OCI-LY7 (cell line): ENCODE measurements at regions not wholly inside any gene's neighbourhood (a gene's known extent, or its start where the extent isn't known, plus 50 kb on each side); places are given as distances from the start of the nearest gene placed in this dataset.

Experiments used
- BruUV-seq: library from RNA; stranded (reverse); fragments of 400-500 nt; replicated peaks from 2 replicates; lab custom pipeline; 2021; lab: Mats Ljungman, UMichigan
- CTCF ChIA-PET: fragments of 300-600 bp; sonication (Branson Sonifier 250); formaldehyde crosslinking; loops from one replicate; lab custom pipeline; 2022; ENCODE audit warnings: antibody characterized with exemption; ENCODE audit not compliant: unreplicated experiment; lab: Charles Lee
- POLR2A ChIA-PET: fragments of 300-600 bp; sonication (Branson Sonifier 250); formaldehyde crosslinking; loops from one replicate; lab custom pipeline; 2022; ENCODE audit warnings: antibody characterized with exemption; lab: Charles Lee
- DNase-seq: peaks from one replicate; pipeline ENCODE4 v3.0.0-alpha.2; 2015; ENCODE audit warnings: low spot score
- H2AFZ ChIP-seq: fragments of 200-600 bp; sonication (generic), shearing (Covaris generic); 2 replicates; pipeline ENCODE4 v1.6.1; 2014; ENCODE audit warnings: mild to moderate bottlenecking, antibody characterized with exemption, low read length, moderate library complexity
- H3K27ac ChIP-seq: fragments of 200-600 bp; sonication (generic); 2 replicates; pipeline ENCODE4 v1.5.1; 2014; ENCODE audit warnings: mixed run types, low read depth, mild to moderate bottlenecking, moderate library complexity, low read length, inconsistent platforms; ENCODE audit not compliant: poor library complexity, severe bottlenecking
- H3K36me3 ChIP-seq: fragments of 200-600 bp; sonication (generic); 2 replicates; pipeline ENCODE4 v1.6.1; 2014; ENCODE audit warnings: mild to moderate bottlenecking, antibody characterized with exemption, low read length, moderate library complexity, mixed read lengths; ENCODE audit not compliant: insufficient read depth
- H3K4me1 ChIP-seq: fragments of 200-600 bp; sonication (generic); 2 replicates; pipeline ENCODE4 v1.5.1; 2014; ENCODE audit warnings: mild to moderate bottlenecking, low read length; ENCODE audit not compliant: insufficient read depth, poor library complexity, severe bottlenecking
- H3K4me2 ChIP-seq: fragments of 200-600 bp; sonication (generic); 2 replicates; pipeline ENCODE4 v1.6.1; 2014; ENCODE audit warnings: mild to moderate bottlenecking, low read length
- H3K4me3 ChIP-seq: fragments of 200-600 bp; sonication (generic); 2 replicates; pipeline ENCODE4 v1.5.1; 2014; ENCODE audit warnings: mild to moderate bottlenecking, low read depth, low read length; ENCODE audit not compliant: poor library complexity, severe bottlenecking
- H3K79me2 ChIP-seq: fragments of 200-600 bp; sonication (generic); 2 replicates; pipeline ENCODE4 v1.6.1; 2016; ENCODE audit warnings: low read depth, mild to moderate bottlenecking, low read length, moderate library complexity, mixed read lengths; ENCODE audit not compliant: insufficient read depth
- H3K9me2 ChIP-seq: fragments of 200-600 bp; sonication (generic); 2 replicates; pipeline ENCODE4 v1.6.1; 2016; ENCODE audit warnings: mild to moderate bottlenecking, low read length, mixed read lengths; ENCODE audit not compliant: insufficient read depth
- H3K9me3 ChIP-seq: fragments of 200-600 bp; sonication (generic); 2 replicates; pipeline ENCODE4 v1.6.1; 2014; ENCODE audit warnings: mild to moderate bottlenecking, mixed run types, low read length, mixed read lengths
- H4K20me1 ChIP-seq: fragments of 200-600 bp; sonication (generic); 2 replicates; pipeline ENCODE4 v1.6.1; 2014; ENCODE audit warnings: mild to moderate bottlenecking, antibody characterized with exemption, low read length, moderate library complexity, mixed read lengths; ENCODE audit not compliant: insufficient read depth
- CTCF ChIP-seq: fragments of 200-600 bp; sonication (generic); conservative IDR thresholded peaks from 2 replicates; pipeline ENCODE4 v1.5.1; 2014; ENCODE audit warnings: mild to moderate bottlenecking, antibody characterized with exemption, low read length, moderate library complexity, mixed read lengths
- EZH2phosphoT487 ChIP-seq: fragments of 200-600 bp; sonication (generic); IDR thresholded peaks from 2 replicates; pipeline ENCODE4 v1.6.1; 2018; ENCODE audit warnings: low read depth, borderline replicate concordance, mild to moderate bottlenecking, mixed run types, antibody characterized with exemption, low read length, moderate library complexity, mixed read lengths
- intact Hi-C: fragments of 100-400 bp; cut with micrococcal nuclease; formaldehyde crosslinking; loops from one replicate; pipeline ENCODE4 v1.10.0; 2022; ENCODE audit not compliant: unreplicated experiment

- Histone ChIP-seq H2AFZ (no peak overlapping the region), H3K9me3 (no peaks in the 10 kb centered on the region), H3K9me2 (no peaks in the 10 kb centered on the region), H3K36me3 (no peaks in the 10 kb centered on the region), H3K4me1 (no peaks in the 10 kb centered on the region), H4K20me1 (no peaks in the 10 kb centered on the region), H3K4me2 (no peak overlapping the region), H3K4me3 (no peak overlapping the region), H3K79me2 (no peaks in the 10 kb centered on the region), H3K27ac (no peak overlapping the region)
- DNase-seq, result no peak
- intact Hi-C loops, result no loop called here
- no TSS peak for BruUV-seq
- ChIA-PET POLR2A (interaction anchor here (0.8 kb wide), 1 partner anchor 21 kb away, joined by 4 read pairs; no protein-coding TSS in a partner anchor), CTCF (no interaction called here)
- no peak for TF ChIP-seq CTCF
- no peak for TF ChIP-seq EZH2phosphoT487
These were observed 397.0 kb downstream of the FRK start for GRCh38 chr6:115663681-115664080.

GRCh38 chr6:115643762-115644161, 416.9 kb downstream of the FRK start:
- no peak overlapping the region for H3K27ac ChIP-seq
- H3K79me2 ChIP-seq, result no peaks in the 10 kb centered on the region
- ChIA-PET POLR2A (no interaction called here), CTCF (no interaction called here)
- intact Hi-C loops, result no loop called here
- H3K4me2 ChIP-seq, result no peak overlapping the region
- no TSS peak for BruUV-seq
- no peaks in the 10 kb centered on the region for H3K9me2 ChIP-seq
- H3K4me1 ChIP-seq, result no peaks in the 10 kb centered on the region
- H4K20me1 ChIP-seq, result no peaks in the 10 kb centered on the region
- H3K36me3 ChIP-seq, result no peaks in the 10 kb centered on the region
- no peak for TF ChIP-seq CTCF
- H3K9me3 ChIP-seq, result no peaks in the 10 kb centered on the region
- H3K4me3 ChIP-seq, result no peak overlapping the region
- no peak overlapping the region for H2AFZ ChIP-seq
- DNase-seq, result no peak

- no peak overlapping the region for H3K4me3 ChIP-seq
- no peak overlapping the region for H3K27ac ChIP-seq
- no peak overlapping the region for H2AFZ ChIP-seq
- H3K4me1 ChIP-seq, result no peaks in the 10 kb centered on the region
- DNase-seq, result no peak
- H3K9me2 ChIP-seq, result no peaks in the 10 kb centered on the region
- no peaks in the 10 kb centered on the region for H3K79me2 ChIP-seq
- H3K36me3 ChIP-seq, result no peaks in the 10 kb centered on the region
- no peaks in the 10 kb centered on the region for H4K20me1 ChIP-seq
- no peak overlapping the region for H3K4me2 ChIP-seq
- no TSS peak for BruUV-seq
- POLR2A ChIA-PET, result interaction anchor here (0.7 kb wide), 2 partner anchors 32 to 105 kb away, joined by 3 read pairs; no protein-coding TSS in a partner anchor
- CTCF ChIA-PET, result no interaction called here
- intact Hi-C loops, result no loop called here
- TF ChIP-seq CTCF, result no peak
- no peak for TF ChIP-seq EZH2phosphoT487
- no peaks in the 10 kb centered on the region for H3K9me3 ChIP-seq
These were observed 425.8 kb downstream of the FRK start for GRCh38 chr6:115634887-115635286.
